Germinal center (tissue), 1 donor: ENCODE measurements at regions not wholly inside any gene's neighbourhood (a gene's known extent, or its start where the extent isn't known, plus 50 kb on each side); places are given as distances from the start of the nearest gene placed in this dataset.

Source experiments
- DNase-seq: peaks from one replicate; pipeline ENCODE4 v3.0.0; 2012; ENCODE audit warnings: mixed read lengths, low spot score

- DNase-seq, result no peak
Observed at GRCh38 chr4:56206258-56206657, 181.0 kb downstream of the AASDH start.

GRCh38 chr4:56200275-56200674 lies 187.0 kb downstream of the AASDH start:
- DNase-seq, result no peak

- no peak for DNase-seq
Observed at GRCh38 chr4:56198265-56198664, 189.0 kb downstream of the AASDH start.

GRCh38 chr4:56197387-56197786 lies 189.9 kb downstream of the AASDH start:
- no peak for DNase-seq

- DNase-seq, result no peak
Observed at GRCh38 chr4:56195025-56195424, 192.3 kb downstream of the AASDH start.

- no peak for DNase-seq
Observed at GRCh38 chr4:56191534-56191933, 195.8 kb downstream of the AASDH start.

GRCh38 chr4:56187688-56188087 lies 199.6 kb downstream of the AASDH start:
- no peak for DNase-seq

- no peak for DNase-seq
Observed at GRCh38 chr4:56186808-56187523, 200.3 kb downstream of the AASDH start.

- DNase-seq, result no peak
Observed at GRCh38 chr4:56185901-56186300, 201.4 kb downstream of the AASDH start.

- no peak for DNase-seq
Observed at GRCh38 chr4:56184214-56184613, 203.1 kb downstream of the AASDH start.

GRCh38 chr4:56183344-56183959 lies 203.8 kb downstream of the AASDH start:
- peak; percentile 55 for DNase-seq

- DNase-seq, result no peak
Observed at GRCh38 chr4:56182356-56182755, 204.9 kb downstream of the AASDH start.

- DNase-seq, result no peak
Observed at GRCh38 chr4:56181140-56181953, 205.9 kb downstream of the AASDH start.

GRCh38 chr4:56169061-56169460 lies 218.2 kb downstream of the AASDH start:
- DNase-seq, result no peak

GRCh38 chr4:56164907-56165306 lies 216.2 kb downstream of the CEP135 start:
- no peak for DNase-seq

- no peak for DNase-seq
Observed at GRCh38 chr4:56160636-56161035, 211.9 kb downstream of the CEP135 start.

- DNase-seq, result no peak
Observed at GRCh38 chr4:56158483-56158882, 209.7 kb downstream of the CEP135 start.

- DNase-seq, result no peak
Observed at GRCh38 chr4:56156141-56156540, 207.4 kb downstream of the CEP135 start.

- DNase-seq, result no peak
Observed at GRCh38 chr4:56155432-56155831, 206.7 kb downstream of the CEP135 start.

GRCh38 chr4:56149591-56149990 lies 200.8 kb downstream of the CEP135 start:
- no peak for DNase-seq

GRCh38 chr4:56148428-56148827 lies 199.7 kb downstream of the CEP135 start:
- DNase-seq, result no peak

- DNase-seq, result no peak
Observed at GRCh38 chr4:56147371-56147770, 198.6 kb downstream of the CEP135 start.

GRCh38 chr4:56146956-56147355 lies 198.2 kb downstream of the CEP135 start:
- no peak for DNase-seq
